T47D (cell line): ENCODE measurements at regions not wholly inside any gene's neighbourhood (a gene's known extent, or its start where the extent isn't known, plus 50 kb on each side); places are given as distances from the start of the nearest gene placed in this dataset.
A peak's percentile ranks its signal among the peaks of the same experiment; 100 is the strongest.

Experiments used
- DNase-seq, 2 experiments: peaks; one replicate each; pipeline versions ENCODE4 v3.0.0 to v3.0.0-alpha.2; 2011 to 2012; ENCODE audit warnings: low read depth in 1 of 2, low spot score in 1 of 2
- JUND ChIP-seq: IDR thresholded peaks from 2 replicates; pipeline ENCODE4 v1.6.1; 2012; ENCODE audit warnings: low read depth
- in situ Hi-C: cut with HindIII; loops from 2 replicates; pipeline ENCODE4 v1.10.0; 2016; ENCODE audit warnings: low sequenced_read_pairs, low pct_unique_long_range_greater_than_20kb

GRCh38 chr3:59698091-59698490 is 648.3 kb upstream of the CFAP20DC start:
- DNase-seq, result no peak
- in situ Hi-C loops, result no loop called here
- TF ChIP-seq JUND, result no peak

DNA sequence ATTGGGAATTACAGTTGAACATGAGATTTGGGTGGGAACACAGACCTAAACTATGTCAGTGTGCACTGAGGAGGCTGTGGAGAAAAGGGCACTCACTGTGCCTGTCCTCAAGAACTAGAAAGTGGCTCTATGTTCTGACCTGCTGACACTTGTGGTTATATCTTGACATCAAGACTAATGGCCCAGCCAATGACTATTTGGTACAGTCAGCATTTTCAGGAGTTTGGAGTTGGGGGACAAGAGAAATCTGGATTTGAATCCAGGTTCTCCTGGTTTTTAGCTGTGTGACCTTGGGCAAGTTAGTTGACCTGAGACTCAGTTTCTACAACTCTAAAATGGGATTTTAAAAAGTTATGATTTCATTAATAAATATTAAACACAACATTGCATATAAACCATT is 647.0 kb upstream of the CFAP20DC start:
- TF ChIP-seq JUND, result no peak
- no peak for DNase-seq
- in situ Hi-C loops, result no loop called here

DNA sequence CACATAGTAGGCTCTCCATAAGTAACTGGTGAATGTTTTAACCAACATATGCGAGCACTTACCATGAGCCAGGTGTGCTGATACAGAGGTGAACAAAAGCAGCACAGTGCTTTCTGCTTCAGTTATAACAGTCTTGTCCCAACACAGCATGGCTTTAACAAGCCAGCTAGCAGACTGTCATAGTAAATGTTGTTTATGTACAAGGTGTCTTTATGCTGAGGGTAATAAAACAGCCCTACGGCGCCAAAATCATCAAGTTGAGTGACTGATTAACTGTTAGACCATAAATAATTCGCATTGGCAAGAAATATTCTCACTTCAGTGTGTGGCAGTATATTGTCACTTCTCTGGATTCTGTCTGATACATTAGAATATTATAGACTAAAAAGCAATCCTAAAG is 646.0 kb upstream of the CFAP20DC start:
- in situ Hi-C loops, result no loop called here
- no peak for DNase-seq

DNA sequence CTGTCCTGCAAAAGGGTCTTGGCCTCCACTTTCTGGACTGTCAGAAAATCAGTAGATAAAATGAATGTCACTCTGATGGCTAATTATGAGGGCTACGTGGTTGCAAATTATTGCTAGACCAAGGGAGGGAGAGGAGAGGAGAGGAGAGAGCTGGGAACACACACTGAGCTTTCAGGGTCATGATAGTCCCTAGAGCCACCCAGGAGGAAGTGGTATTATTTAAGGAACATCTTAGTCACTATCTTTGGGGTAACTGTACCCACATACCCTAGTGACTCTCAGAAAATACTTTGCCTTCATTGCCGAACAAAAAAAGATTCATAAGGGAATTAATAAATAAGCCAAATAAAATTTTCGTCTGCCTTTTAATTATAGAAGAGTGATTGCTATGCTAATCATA is 642.3 kb upstream of the CFAP20DC start:
- in situ Hi-C loops, result no loop called here

More for the DNA sequence above, 646.0 kb upstream of the CFAP20DC start:
- TF ChIP-seq JUND, result no peak

DNA sequence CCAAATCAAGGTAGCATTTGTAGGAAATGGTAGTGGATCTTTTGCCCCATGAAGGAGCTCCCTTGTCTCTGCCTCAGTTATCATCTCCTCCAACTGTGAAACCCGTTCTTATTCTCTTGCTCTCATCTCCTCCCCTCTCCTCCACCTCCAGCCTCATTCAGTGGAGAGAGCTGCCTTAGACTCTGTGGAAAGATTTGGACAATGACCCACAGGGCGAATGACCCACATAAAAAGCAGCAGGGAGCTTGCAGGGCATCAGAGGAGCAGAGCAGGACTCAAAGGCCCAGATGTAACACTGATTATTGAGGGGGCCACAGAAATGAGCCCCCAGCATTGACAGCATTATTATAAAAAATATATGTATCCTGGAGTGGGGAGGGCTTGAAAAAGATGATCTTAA is 641.1 kb upstream of the CFAP20DC start:
- no peak for DNase-seq
- in situ Hi-C loops, result no loop called here
- TF ChIP-seq JUND, result no peak

More for the DNA sequence above, 642.3 kb upstream of the CFAP20DC start:
- DNase-seq, result no peak
- TF ChIP-seq JUND, result no peak

- TF ChIP-seq JUND, result no peak
- no peak for DNase-seq
- in situ Hi-C loops, result no loop called here
Observed at GRCh38 chr3:59688636-59689035, 638.8 kb upstream of the CFAP20DC start.

GRCh38 chr3:59685432-59685831 is 635.6 kb upstream of the CFAP20DC start:
- in situ Hi-C loops, result no loop called here
- TF ChIP-seq JUND, result no peak
- DNase-seq, result no peak

DNA sequence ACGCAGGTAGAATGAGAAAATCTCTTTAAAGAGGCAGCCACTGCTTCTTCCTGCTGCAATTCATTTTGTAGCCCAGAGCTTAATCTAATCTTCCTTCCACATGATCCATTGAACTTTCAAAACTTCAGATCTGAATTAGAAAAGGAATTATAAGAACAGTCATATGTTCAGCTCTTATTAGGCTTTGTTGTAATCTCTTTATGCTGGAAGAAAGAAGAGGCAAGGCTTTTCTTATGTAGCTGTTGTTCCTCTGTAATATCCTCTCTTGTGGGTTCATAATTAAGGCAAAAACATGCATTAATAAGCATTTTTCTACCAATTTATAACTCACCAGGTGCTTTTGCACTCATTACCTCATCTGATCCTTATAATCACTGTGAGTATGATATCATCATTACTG is 634.9 kb upstream of the CFAP20DC start:
- in situ Hi-C loops, result no loop called here
- TF ChIP-seq JUND, result no peak
- no peak for DNase-seq

GRCh38 chr3:59680919-59681318 is 631.1 kb upstream of the CFAP20DC start:
- DNase-seq, result no peak
- TF ChIP-seq JUND, result no peak
- in situ Hi-C loops, result no loop called here

DNA sequence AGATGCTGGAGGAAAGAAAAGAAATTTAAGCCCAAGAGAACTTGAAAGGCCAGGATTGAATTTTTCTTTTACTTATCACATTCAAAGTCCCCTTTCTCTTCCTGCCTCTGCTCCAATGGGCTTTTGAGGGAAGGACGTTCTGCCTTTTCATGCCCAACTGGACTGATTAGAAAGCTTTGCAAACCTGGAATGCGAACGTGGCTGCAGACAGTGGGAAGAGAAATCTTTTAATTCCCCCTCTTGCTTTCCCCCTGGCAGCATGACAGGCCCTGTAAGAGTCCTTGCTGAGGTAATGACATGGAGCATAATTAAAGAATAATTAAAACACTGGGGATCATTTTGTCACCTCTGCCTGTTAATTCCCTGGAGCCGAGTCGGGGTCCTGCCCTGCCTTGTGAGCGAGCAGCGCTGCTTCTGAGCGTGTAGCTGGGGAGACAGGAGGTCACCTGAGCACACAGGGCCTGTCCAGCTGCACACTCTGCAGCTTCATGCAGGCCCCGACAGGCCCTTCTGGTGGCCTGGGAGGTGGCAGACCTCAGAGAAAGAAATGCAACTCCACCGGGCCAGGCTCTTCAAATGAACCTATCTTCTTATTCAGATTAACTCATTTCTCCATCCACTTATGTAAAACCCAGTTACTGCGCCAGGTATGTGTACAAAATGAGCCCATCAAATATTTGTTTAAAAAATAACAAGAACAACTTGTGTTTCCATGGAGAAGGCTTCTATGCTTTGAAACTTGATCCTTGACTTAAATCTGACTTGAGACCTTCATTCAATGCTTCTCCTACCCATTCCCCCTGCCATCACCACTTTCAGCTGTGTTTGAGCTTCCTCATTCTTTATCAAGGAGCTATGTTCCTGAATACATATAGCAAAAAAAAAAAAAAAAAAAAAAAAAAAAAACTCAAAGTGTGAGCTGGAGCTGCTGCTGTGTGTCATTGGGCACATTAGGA is 628.2 kb upstream of the CFAP20DC start:
- DNase-seq, result peak in 1 of 2 experiments; percentile 49
- in situ Hi-C loops, result no loop called here
- no peak for TF ChIP-seq JUND

- TF ChIP-seq JUND, result no peak
- no peak for DNase-seq
- in situ Hi-C loops, result no loop called here
Observed at GRCh38 chr3:59675495-59675894, 625.7 kb upstream of the CFAP20DC start.

GRCh38 chr3:59663076-59663850 is 613.4 kb upstream of the CFAP20DC start:
- TF ChIP-seq JUND, result no peak
- no peak for DNase-seq
- in situ Hi-C loops, result no loop called here
